ENCODE measurements at regions not wholly inside any gene's neighbourhood (a gene's known extent, or its start where the extent isn't known, plus 50 kb on each side); places are given as distances from the start of the nearest gene placed in this dataset.

DNA sequence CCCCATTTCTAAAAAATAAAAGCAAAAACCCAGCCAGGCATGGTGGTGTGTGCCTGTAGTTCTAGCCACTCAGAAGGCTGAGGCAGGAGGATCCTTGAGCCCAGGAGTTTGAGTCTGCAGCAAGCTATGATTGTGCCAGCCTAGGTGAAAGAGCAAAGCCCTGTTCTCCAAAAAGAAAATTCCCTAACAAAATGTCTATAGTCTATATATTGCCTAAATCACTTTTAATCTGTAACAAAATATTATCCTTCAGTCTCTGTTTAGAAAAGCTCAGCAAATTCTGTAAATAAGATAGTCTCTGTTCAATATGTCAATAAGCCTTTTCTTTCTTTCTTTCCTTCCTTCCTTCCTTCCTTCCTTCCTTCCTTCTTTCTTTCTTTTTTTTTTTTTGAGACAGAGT lies 75.8 kb upstream of the ZFP64 start:
- no peak for TF ChIP-seq POLR2AphosphoS5 (IDR thresholded peaks at IDR 0.05; ENCODE audit: low read depth, low read length)
- no peak for TF ChIP-seq TAF1 (IDR thresholded peaks at IDR 0.05; ENCODE audit: low read depth, low read length)
- TF ChIP-seq POLR2A (IDR thresholded peaks at IDR 0.05; ENCODE audit: low read depth, low read length), result no peak
